ENCODE measurements at regions not wholly inside any gene's neighbourhood (a gene's known extent, or its start where the extent isn't known, plus 50 kb on each side); places are given as distances from the start of the nearest gene placed in this dataset.

DNA sequence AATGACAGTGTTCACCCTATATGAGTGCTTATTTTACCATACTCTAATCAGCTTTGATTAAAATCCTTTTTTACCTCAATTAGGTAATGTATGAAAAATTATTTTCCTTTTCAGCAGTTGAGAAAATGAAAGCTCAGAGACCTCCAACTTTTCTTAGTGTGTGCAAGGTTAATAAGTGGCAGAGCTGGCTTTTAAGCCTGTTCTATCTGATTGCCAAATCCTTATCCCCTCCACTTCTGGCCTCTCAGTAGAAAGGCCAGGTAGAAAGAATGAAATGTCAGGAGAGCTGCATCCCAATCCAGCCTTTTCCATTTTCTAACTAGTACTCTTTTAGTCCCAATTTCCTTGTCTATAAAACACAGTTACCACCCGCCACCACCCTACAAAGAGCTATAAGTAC is 67.6 kb upstream of the LCLAT1 start:
- Histone ChIP-seq H3K9me3 (ENCODE audit: control insufficient read depth, low read depth, low read length) (no peaks in the 10 kb centered on the region), H3K9ac (ENCODE audit: control insufficient read depth, extremely low read depth, insufficient read depth, low read length) (no peak overlapping the region), H3K4me3 (ENCODE audit: control insufficient read depth in 2 of 3, extremely low read depth in 1 of 3, insufficient read depth in 2 of 3, low read depth in 1 of 3, low read length in 3 of 3) (no peak overlapping the region), H3K9me1 (ENCODE audit: control insufficient read depth, extremely low read depth, insufficient read depth, low read length) (no peaks in the 10 kb centered on the region), H3K79me2 (ENCODE audit: control insufficient read depth, insufficient read depth, low read length) (no peaks in the 10 kb centered on the region), H3K27ac (ENCODE audit: control insufficient read depth, insufficient read depth, low read length) (no peak overlapping the region), H4K20me1 (ENCODE audit: control insufficient read depth, extremely low read depth, insufficient read depth, low read length) (no peaks in the 10 kb centered on the region), H3K4me1 (ENCODE audit: control insufficient read depth, extremely low read depth, insufficient read depth, low read length) (no peaks in the 10 kb centered on the region), H3K4me2 (ENCODE audit: control insufficient read depth, extremely low read depth, insufficient read depth, low read depth, low read length) (no peak overlapping the region), H3K36me3 (ENCODE audit: control insufficient read depth in 2 of 2, extremely low read depth in 1 of 2, insufficient read depth in 2 of 2, low read length in 2 of 2) (no peaks in the 10 kb centered on the region), H3K27me3 (ENCODE audit: control insufficient read depth, extremely low read depth, insufficient read depth, low read length) (peaks cover 3% of the 10 kb centered on the region), H2AFZ (ENCODE audit: control insufficient read depth, low read length) (no peak overlapping the region)
- DNase-seq (ENCODE audit: low read depth, low spot score) (no peak), FAIRE-seq (no peak)
- dilution Hi-C loops (cut with MboI; ENCODE audit: extremely low pct_ligation_motif_present, low sequenced_read_pairs), result no loop called here
- TF ChIP-seq, protein P1, sequence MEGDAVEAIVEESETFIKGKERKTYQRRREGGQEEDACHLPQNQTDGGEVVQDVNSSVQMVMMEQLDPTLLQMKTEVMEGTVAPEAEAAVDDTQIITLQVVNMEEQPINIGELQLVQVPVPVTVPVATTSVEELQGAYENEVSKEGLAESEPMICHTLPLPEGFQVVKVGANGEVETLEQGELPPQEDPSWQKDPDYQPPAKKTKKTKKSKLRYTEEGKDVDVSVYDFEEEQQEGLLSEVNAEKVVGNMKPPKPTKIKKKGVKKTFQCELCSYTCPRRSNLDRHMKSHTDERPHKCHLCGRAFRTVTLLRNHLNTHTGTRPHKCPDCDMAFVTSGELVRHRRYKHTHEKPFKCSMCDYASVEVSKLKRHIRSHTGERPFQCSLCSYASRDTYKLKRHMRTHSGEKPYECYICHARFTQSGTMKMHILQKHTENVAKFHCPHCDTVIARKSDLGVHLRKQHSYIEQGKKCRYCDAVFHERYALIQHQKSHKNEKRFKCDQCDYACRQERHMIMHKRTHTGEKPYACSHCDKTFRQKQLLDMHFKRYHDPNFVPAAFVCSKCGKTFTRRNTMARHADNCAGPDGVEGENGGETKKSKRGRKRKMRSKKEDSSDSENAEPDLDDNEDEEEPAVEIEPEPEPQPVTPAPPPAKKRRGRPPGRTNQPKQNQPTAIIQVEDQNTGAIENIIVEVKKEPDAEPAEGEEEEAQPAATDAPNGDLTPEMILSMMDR (optimal IDR thresholded peaks at IDR 0.05 in 1 of 3, IDR thresholded peaks at IDR 0.05 in 1 of 3, conservative IDR thresholded peaks at IDR 0.05 in 1 of 3; ENCODE audit: extremely low read depth in 1 of 3, insufficient read depth in 2 of 3, low read length in 3 of 3), result no peak
- no peak for TF ChIP-seq EZH2 (IDR thresholded peaks at IDR 0.05; ENCODE audit: low read length)

DNA sequence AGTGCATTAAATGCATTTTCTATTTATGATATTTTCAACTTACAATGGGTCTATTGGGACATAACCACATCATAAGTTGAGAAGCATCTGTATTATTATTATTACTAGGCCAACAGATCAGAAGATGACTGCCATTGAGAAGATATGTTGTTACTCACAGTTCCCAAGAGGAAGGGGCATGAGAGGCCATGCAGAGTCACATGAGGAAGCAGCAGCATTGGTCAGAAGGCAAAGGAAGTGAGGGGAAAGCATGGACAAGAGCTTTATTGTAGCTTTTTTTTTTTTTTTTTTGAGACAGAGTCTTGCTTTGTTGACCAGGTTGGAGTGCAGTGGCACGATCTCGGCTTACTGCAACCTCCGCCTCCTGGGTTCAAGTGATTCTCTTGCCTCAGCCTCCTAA is 66.2 kb upstream of the LCLAT1 start:
- DNase-seq (ENCODE audit: low read depth, low spot score), result no peak

More for the DNA sequence above, 66.2 kb upstream of the LCLAT1 start:
- H3K9me1 ChIP-seq (ENCODE audit: control insufficient read depth, extremely low read depth, insufficient read depth, low read length), result no peaks in the 10 kb centered on the region
- H3K9ac ChIP-seq (ENCODE audit: control insufficient read depth, extremely low read depth, insufficient read depth, low read length), result no peak overlapping the region
- no peaks in the 10 kb centered on the region for H3K36me3 ChIP-seq (ENCODE audit: control insufficient read depth in 2 of 2, extremely low read depth in 1 of 2, insufficient read depth in 2 of 2, low read length in 2 of 2)
- H3K9me3 ChIP-seq (ENCODE audit: control insufficient read depth, low read depth, low read length), result no peaks in the 10 kb centered on the region
- H3K4me2 ChIP-seq (ENCODE audit: control insufficient read depth, extremely low read depth, insufficient read depth, low read depth, low read length), result no peak overlapping the region
- TF ChIP-seq, protein P1 (optimal IDR thresholded peaks at IDR 0.05 in 1 of 3, IDR thresholded peaks at IDR 0.05 in 1 of 3, conservative IDR thresholded peaks at IDR 0.05 in 1 of 3; ENCODE audit: extremely low read depth in 1 of 3, insufficient read depth in 2 of 3, low read length in 3 of 3), result no peak
- TF ChIP-seq EZH2 (IDR thresholded peaks at IDR 0.05; ENCODE audit: low read length), result no peak
- no peak overlapping the region for H3K27ac ChIP-seq (ENCODE audit: control insufficient read depth, insufficient read depth, low read length)
- H3K79me2 ChIP-seq (ENCODE audit: control insufficient read depth, insufficient read depth, low read length), result no peaks in the 10 kb centered on the region
- no peak overlapping the region for H3K4me3 ChIP-seq (ENCODE audit: control insufficient read depth in 2 of 3, extremely low read depth in 1 of 3, insufficient read depth in 2 of 3, low read depth in 1 of 3, low read length in 3 of 3)
- dilution Hi-C loops (cut with MboI; ENCODE audit: extremely low pct_ligation_motif_present, low sequenced_read_pairs), result no loop called here
- no peak for FAIRE-seq
- no peak overlapping the region for H2AFZ ChIP-seq (ENCODE audit: control insufficient read depth, low read length)
- no peaks in the 10 kb centered on the region for H4K20me1 ChIP-seq (ENCODE audit: control insufficient read depth, extremely low read depth, insufficient read depth, low read length)
- H3K27me3 ChIP-seq (ENCODE audit: control insufficient read depth, extremely low read depth, insufficient read depth, low read length), result peaks cover 3% of the 10 kb centered on the region
- H3K4me1 ChIP-seq (ENCODE audit: control insufficient read depth, extremely low read depth, insufficient read depth, low read length), result no peaks in the 10 kb centered on the region

Data from keratinocyte (primary cell).